ENCODE measurements at regions not wholly inside any gene's neighbourhood (a gene's known extent, or its start where the extent isn't known, plus 50 kb on each side); places are given as distances from the start of the nearest gene placed in this dataset.

- TF ChIP-seq CTCF (IDR thresholded peaks at IDR 0.05): no peak
- ATAC-seq: no peak
- Histone ChIP-seq H3K4me3 (no peak overlapping the region), H3K4me1 (no peaks in the 10 kb centered on the region), H3K9me3 (no peaks in the 10 kb centered on the region), H3K36me3 (no peaks in the 10 kb centered on the region), H3K27me3 (peaks cover 4% of the 10 kb centered on the region), H3K27ac (no peak overlapping the region)
- intact Hi-C loops (cut with DNase I): no loop called here
- DNase-seq: no peak
Observed at GRCh38 chr22:22394591-22394990, 114.0 kb downstream of the ZNF280B start.

- Histone ChIP-seq H3K9me3 (no peaks in the 10 kb centered on the region), H3K27ac (no peak overlapping the region), H3K4me3 (no peak overlapping the region), H3K4me1 (no peaks in the 10 kb centered on the region), H3K27me3 (peaks cover 4% of the 10 kb centered on the region), H3K36me3 (no peaks in the 10 kb centered on the region)
- ATAC-seq (peak; percentile 54), DNase-seq (no peak)
- no peak for TF ChIP-seq CTCF (IDR thresholded peaks at IDR 0.05)
- intact Hi-C loops (cut with DNase I): no loop called here
Observed at GRCh38 chr22:22395245-22395644, 113.3 kb downstream of the ZNF280B start.

- no peak for TF ChIP-seq CTCF (IDR thresholded peaks at IDR 0.05)
- no peak for DNase-seq
- H3K27me3 ChIP-seq: peaks cover 4% of the 10 kb centered on the region
- no peaks in the 10 kb centered on the region for H3K4me1 ChIP-seq
- ATAC-seq: no peak
- H3K27ac ChIP-seq: no peak overlapping the region
- H3K9me3 ChIP-seq: no peaks in the 10 kb centered on the region
- no peak overlapping the region for H3K4me3 ChIP-seq
- H3K36me3 ChIP-seq: no peaks in the 10 kb centered on the region
- intact Hi-C loops (cut with DNase I): no loop called here
Observed at GRCh38 chr22:22396741-22397291, 111.7 kb downstream of the ZNF280B start.

GRCh38 chr22:22397292-22397870, 111.2 kb downstream of the ZNF280B start:
- no peaks in the 10 kb centered on the region for H3K36me3 ChIP-seq
- H3K4me3 ChIP-seq: no peak overlapping the region
- no peak overlapping the region for H3K27ac ChIP-seq
- no peak for TF ChIP-seq CTCF (IDR thresholded peaks at IDR 0.05)
- H3K4me1 ChIP-seq: no peaks in the 10 kb centered on the region
- peak; percentile 24 for ATAC-seq
- intact Hi-C loops (cut with DNase I): no loop called here
- peaks cover 5% of the 10 kb centered on the region for H3K27me3 ChIP-seq
- no peak for DNase-seq
- H3K9me3 ChIP-seq: no peaks in the 10 kb centered on the region

GRCh38 chr22:22397875-22398524, 110.5 kb downstream of the ZNF280B start:
- H3K27me3 ChIP-seq: peaks cover 4% of the 10 kb centered on the region

More at GRCh38 chr22:22397875-22398524, 110.5 kb downstream of the ZNF280B start:
- no peak for TF ChIP-seq CTCF (IDR thresholded peaks at IDR 0.05)
- no peaks in the 10 kb centered on the region for H3K36me3 ChIP-seq
- ATAC-seq (no peak), DNase-seq (no peak)
- intact Hi-C loops (cut with DNase I): no loop called here
- H3K27ac ChIP-seq: no peak overlapping the region
- no peaks in the 10 kb centered on the region for H3K9me3 ChIP-seq
- no peak overlapping the region for H3K4me3 ChIP-seq
- H3K4me1 ChIP-seq: no peaks in the 10 kb centered on the region

Data from upper lobe of right lung (tissue), 1 donor.